Progenitor cell of endocrine pancreas (in vitro differentiated cells): ENCODE measurements at regions not wholly inside any gene's neighbourhood (a gene's known extent, or its start where the extent isn't known, plus 50 kb on each side); places are given as distances from the start of the nearest gene placed in this dataset.
"Not testable (repeated sequence)": the region's sequence is repeated elsewhere in the genome, so short reads cannot be mapped to it uniquely, and the experiment has no call there.

ENCODE experiments used
- DNase-seq: peaks from one replicate; pipeline ENCODE4 v3.0.0; 2021; ENCODE audit warnings: low spot score; ENCODE audit not compliant: unreplicated experiment
- H3K27ac Mint-ChIP-seq: 2 replicates; pipeline ENCODE4 v1.8.0; 2021; ENCODE audit warnings: mild to moderate bottlenecking, moderate library complexity, mixed read lengths
- H3K27me3 Mint-ChIP-seq: 2 replicates; pipeline ENCODE4 v1.8.0; 2021; ENCODE audit warnings: mixed read lengths
- H3K36me3 Mint-ChIP-seq: 2 replicates; pipeline ENCODE4 v1.8.0; 2022; ENCODE audit warnings: mixed read lengths; ENCODE audit not compliant: insufficient read depth
- H3K4me1 Mint-ChIP-seq: 2 replicates; pipeline ENCODE4 v1.8.0; 2021; ENCODE audit warnings: low read depth, mixed read lengths
- H3K4me3 Mint-ChIP-seq: 2 replicates; pipeline ENCODE4 v1.8.0; 2021; ENCODE audit warnings: low read depth, mild to moderate bottlenecking, moderate library complexity, mixed read lengths
- H3K9me3 Mint-ChIP-seq: 2 replicates; pipeline ENCODE4 v1.8.0; 2021; ENCODE audit warnings: low read depth, mixed read lengths

DNA sequence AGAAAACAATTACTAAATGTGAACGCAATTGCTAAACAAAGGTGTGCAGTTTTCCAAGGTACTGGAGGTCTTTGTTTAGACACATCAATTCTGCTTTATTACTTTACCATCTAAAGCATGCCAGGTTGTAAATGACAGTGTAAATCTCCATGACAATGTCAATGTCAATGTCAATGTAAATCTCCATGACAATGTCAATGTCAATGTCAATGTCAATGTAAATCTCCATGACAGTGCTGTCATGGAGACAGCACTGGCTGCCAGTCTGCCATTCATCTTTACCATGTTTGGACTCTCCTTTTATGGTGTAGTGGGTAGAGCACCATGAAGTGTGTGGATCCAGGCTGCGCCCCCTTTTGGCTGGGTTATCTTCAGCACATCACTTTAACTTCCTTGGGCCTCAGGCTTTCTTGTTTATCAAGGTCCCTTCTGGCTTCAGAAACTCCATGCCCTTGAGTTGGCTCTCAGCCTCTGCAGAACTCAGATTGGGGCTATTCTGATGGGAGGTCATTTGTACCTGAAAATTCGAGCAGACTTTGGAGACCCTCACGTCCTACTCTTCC, 149.1 kb downstream of the BCL2L11 start:
- not testable (repeated sequence) for H3K27me3 Mint-ChIP-seq, H3K4me3 Mint-ChIP-seq, DNase-seq, H3K36me3 Mint-ChIP-seq, H3K27ac Mint-ChIP-seq, H3K9me3 Mint-ChIP-seq, H3K4me1 Mint-ChIP-seq

GRCh38 chr2:111270569-111270968, 149.9 kb downstream of the BCL2L11 start:
- H3K4me3 Mint-ChIP-seq, H3K27me3 Mint-ChIP-seq, H3K27ac Mint-ChIP-seq: not testable (repeated sequence)

GRCh38 chr2:111271647-111272304, 151.1 kb downstream of the BCL2L11 start:
- not testable (repeated sequence) for H3K9me3 Mint-ChIP-seq, DNase-seq, H3K36me3 Mint-ChIP-seq

More at GRCh38 chr2:111270569-111270968, 149.9 kb downstream of the BCL2L11 start:
- not testable (repeated sequence) for H3K4me1 Mint-ChIP-seq, DNase-seq, H3K36me3 Mint-ChIP-seq, H3K9me3 Mint-ChIP-seq

DNA sequence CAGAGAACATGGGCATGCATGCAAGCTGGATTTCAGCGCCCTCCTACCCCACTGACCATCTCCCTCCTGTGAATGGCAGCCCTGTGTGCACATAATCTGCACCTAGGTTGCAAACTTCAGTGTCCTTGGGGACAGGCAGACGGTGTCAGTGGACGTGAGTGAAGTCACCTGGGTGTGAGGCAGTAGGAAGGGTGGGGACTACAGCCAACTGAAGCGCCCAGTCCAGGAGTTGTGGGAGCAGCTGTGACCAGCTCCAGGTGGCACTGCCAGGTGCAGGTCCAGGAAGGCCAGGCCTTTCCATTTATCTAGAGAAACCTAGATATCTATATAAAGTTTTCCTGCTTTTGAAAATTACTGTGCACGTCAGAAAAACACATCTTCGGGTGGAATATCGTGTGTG, 152.3 kb downstream of the BCL2L11 start:
- not testable (repeated sequence) for DNase-seq, H3K36me3 Mint-ChIP-seq, H3K27me3 Mint-ChIP-seq, H3K27ac Mint-ChIP-seq, H3K4me1 Mint-ChIP-seq, H3K4me3 Mint-ChIP-seq, H3K9me3 Mint-ChIP-seq

More at GRCh38 chr2:111271647-111272304, 151.1 kb downstream of the BCL2L11 start:
- H3K4me3 Mint-ChIP-seq, H3K4me1 Mint-ChIP-seq, H3K27me3 Mint-ChIP-seq, H3K27ac Mint-ChIP-seq: not testable (repeated sequence)

DNA sequence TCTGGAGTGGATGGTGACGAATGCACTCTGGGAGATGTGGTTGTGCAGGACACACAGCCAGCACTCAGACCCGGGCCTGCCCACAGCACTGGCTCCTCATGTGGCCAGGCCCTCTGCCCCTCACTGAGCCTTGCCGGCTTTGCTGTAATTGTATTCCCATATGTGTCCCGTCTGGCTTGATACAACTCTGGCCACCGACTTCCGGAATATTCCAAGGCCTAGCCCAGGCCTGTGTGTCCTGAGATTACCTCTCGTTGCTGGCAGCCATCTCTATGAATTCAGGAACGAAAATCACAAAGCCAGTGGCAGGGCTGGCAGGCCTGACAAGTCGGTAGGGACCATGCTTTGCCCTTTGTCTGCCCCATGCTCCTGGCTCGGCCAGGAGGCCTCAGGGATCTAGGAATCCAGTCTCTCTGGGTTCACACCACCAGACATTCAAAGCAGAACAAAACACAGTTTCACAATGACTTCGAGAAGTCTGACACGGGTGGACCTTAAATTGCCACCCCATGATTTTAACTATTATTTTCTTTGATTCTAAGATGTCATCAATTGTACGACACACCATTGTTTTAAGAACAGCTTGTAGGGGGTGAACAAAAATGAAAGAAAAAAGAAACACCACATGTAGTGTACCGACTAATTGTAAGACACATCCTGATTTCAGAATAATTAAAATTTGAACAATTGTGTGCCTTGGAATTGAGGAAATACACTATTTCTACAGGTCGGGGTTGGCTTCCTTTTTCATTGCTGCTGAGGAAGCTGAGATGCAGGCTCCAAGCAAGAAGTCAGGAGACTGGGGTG, 154.5 kb downstream of the BCL2L11 start:
- H3K9me3 Mint-ChIP-seq, H3K27ac Mint-ChIP-seq, H3K4me1 Mint-ChIP-seq, H3K4me3 Mint-ChIP-seq, H3K27me3 Mint-ChIP-seq, DNase-seq, H3K36me3 Mint-ChIP-seq: not testable (repeated sequence)

- H3K27ac Mint-ChIP-seq, H3K4me3 Mint-ChIP-seq: not testable (repeated sequence)
These were observed 155.1 kb downstream of the BCL2L11 start for GRCh38 chr2:111275854-111276171.

GRCh38 chr2:111278133-111278532, 157.4 kb downstream of the BCL2L11 start:
- H3K4me3 Mint-ChIP-seq, DNase-seq, H3K9me3 Mint-ChIP-seq, H3K27me3 Mint-ChIP-seq, H3K36me3 Mint-ChIP-seq, H3K4me1 Mint-ChIP-seq, H3K27ac Mint-ChIP-seq: not testable (repeated sequence)

More at GRCh38 chr2:111275854-111276171, 155.1 kb downstream of the BCL2L11 start:
- H3K36me3 Mint-ChIP-seq, DNase-seq, H3K27me3 Mint-ChIP-seq, H3K9me3 Mint-ChIP-seq, H3K4me1 Mint-ChIP-seq: not testable (repeated sequence)

DNA sequence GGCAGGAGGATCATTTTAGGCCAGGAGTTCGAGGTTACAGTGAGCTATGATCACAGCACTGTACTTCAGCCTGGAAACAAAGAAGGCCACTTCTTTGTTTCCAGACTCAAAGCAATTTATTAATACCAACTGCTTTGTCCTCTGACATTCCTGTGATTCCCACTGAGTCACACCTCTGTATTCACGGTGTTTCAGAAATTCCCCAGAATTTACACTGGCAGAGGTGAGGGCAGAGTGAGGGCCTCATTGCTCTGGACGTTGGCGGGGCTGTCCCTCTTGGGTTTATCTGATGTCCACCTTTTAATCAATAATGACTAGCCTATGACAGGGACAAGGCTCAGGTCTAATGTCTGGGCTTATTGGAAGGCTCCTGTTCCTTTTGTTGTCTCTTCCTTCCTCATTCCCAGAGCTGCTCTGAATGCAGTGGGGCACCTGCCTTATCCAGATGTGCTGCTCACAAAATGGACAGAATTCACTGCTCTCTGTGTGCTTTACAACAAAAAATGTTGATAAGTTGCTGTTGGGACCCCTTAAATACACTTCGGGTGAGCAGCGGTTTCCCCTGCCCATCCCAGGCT, 160.1 kb downstream of the BCL2L11 start:
- not testable (repeated sequence) for H3K27ac Mint-ChIP-seq, H3K27me3 Mint-ChIP-seq, H3K4me3 Mint-ChIP-seq, H3K9me3 Mint-ChIP-seq, H3K36me3 Mint-ChIP-seq, H3K4me1 Mint-ChIP-seq, DNase-seq

DNA sequence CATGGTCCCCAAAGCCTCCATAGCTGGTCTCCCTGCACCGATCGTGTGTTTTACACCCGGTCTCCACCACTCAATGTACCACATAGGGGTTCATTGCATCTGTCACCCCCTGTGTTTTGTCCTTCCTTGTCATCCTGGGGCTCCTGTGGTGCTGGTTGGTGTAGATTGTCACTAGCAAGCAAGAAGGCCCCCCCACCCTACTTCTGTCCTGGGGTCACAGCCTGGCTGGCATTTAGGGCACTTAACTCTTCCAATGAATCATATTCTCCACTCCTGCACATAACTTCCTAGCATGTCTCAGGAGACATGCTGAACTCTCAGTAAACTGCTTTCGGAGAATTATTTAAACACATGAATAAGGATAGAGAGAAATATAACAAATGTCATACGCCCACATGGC, 161.4 kb downstream of the BCL2L11 start:
- H3K27me3 Mint-ChIP-seq, DNase-seq, H3K9me3 Mint-ChIP-seq: not testable (repeated sequence)

GRCh38 chr2:111287646-111288568, 167.2 kb downstream of the BCL2L11 start:
- not testable (repeated sequence) for H3K36me3 Mint-ChIP-seq, H3K4me1 Mint-ChIP-seq, H3K9me3 Mint-ChIP-seq, H3K4me3 Mint-ChIP-seq, H3K27me3 Mint-ChIP-seq
- peak overlapping the region; percentile 64 for H3K27ac Mint-ChIP-seq
- DNase-seq: peak; percentile 14

More for the DNA sequence above, 161.4 kb downstream of the BCL2L11 start:
- H3K36me3 Mint-ChIP-seq, H3K27ac Mint-ChIP-seq, H3K4me1 Mint-ChIP-seq, H3K4me3 Mint-ChIP-seq: not testable (repeated sequence)

- DNase-seq, H3K27ac Mint-ChIP-seq, H3K4me3 Mint-ChIP-seq, H3K36me3 Mint-ChIP-seq, H3K4me1 Mint-ChIP-seq, H3K27me3 Mint-ChIP-seq, H3K9me3 Mint-ChIP-seq: not testable (repeated sequence)
These were observed 169.7 kb downstream of the BCL2L11 start for GRCh38 chr2:111290370-111290769.

DNA sequence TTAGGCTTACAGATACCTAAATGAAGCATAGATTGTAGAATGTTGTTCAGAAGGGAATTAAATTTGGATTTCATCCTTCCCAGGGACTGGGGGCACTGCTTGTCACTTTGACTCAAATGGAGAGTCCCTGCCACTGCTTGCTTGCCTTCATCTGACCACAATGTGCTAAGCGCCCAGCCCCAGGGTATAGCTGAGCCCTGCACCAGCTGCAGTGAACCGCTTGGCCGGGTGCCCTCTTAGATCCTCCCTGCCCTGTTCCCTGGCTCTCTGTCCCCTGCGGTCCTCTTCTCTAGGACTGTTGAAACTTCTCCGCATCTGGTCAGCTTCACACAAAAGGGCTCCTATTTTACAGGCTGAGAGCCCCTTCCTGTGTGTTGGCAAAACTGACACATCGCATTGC, 170.9 kb downstream of the BCL2L11 start:
- DNase-seq, H3K9me3 Mint-ChIP-seq: not testable (repeated sequence)

More for the DNA sequence above, 170.9 kb downstream of the BCL2L11 start:
- H3K27ac Mint-ChIP-seq, H3K36me3 Mint-ChIP-seq, H3K4me1 Mint-ChIP-seq, H3K27me3 Mint-ChIP-seq, H3K4me3 Mint-ChIP-seq: not testable (repeated sequence)
